Right lobe of liver (tissue), 4 donors: ENCODE measurements at regions not wholly inside any gene's neighbourhood (a gene's known extent, or its start where the extent isn't known, plus 50 kb on each side); places are given as distances from the start of the nearest gene placed in this dataset.

ENCODE experiments used
- CTCF ChIP-seq, 4 donors: fragments of 200-600 bp in 3 of 4; fragments of 450-650 bp in 1 of 4; IDR thresholded peaks; one replicate each; pipeline versions ENCODE4 v1.5.1 to v1.8.0; 2016 to 2022; ENCODE audit warnings: antibody characterized with exemption in 4 of 4, mild to moderate bottlenecking in 2 of 4
- POLR2A ChIP-seq: fragments of 450-650 bp; IDR thresholded peaks from one replicate; pipeline ENCODE4 v1.6.1; 2017; ENCODE audit warnings: antibody characterized with exemption, mild to moderate bottlenecking
- donor health status: DM: no; HTN: no; CAD: no.
- donor health status: DM: no; HTN: no; CAD: no.
- donor health status: DM: no; HTN: yes; CAD: no.

GRCh38 chr11:37929100-37929653 is 1331.1 kb upstream of the RAG2 start:
- no peak for TF ChIP-seq CTCF (IDR thresholded peaks at IDR 0.05)
- no peak for TF ChIP-seq POLR2A
